SK-N-SH (cell line): ENCODE measurements at regions not wholly inside any gene's neighbourhood (a gene's known extent, or its start where the extent isn't known, plus 50 kb on each side); places are given as distances from the start of the nearest gene placed in this dataset.

Experiments
- CHD2 ChIP-seq: fragments of 150-350 bp; IDR thresholded peaks from 2 replicates; pipeline ENCODE4 v1.6.1; 2018; ENCODE audit warnings: low read length; ENCODE audit not compliant: partially characterized antibody
- EP300 ChIP-seq, 2 experiments: IDR thresholded peaks; 2 replicates each; pipeline versions ENCODE4 v1.4.0 to v1.6.1; 2012; ENCODE audit warnings: borderline replicate concordance in 1 of 2, low read depth in 1 of 2, low read length in 1 of 2
- POLR2AphosphoS5 ChIP-seq: IDR thresholded peaks from 2 replicates; pipeline ENCODE4 v1.6.1; 2012; ENCODE audit warnings: low read depth, low read length
- RAD21 ChIP-seq: IDR thresholded peaks from 2 replicates; pipeline ENCODE4 v1.6.1; 2012; ENCODE audit warnings: mild to moderate bottlenecking, low read length
- RFX5 ChIP-seq: IDR thresholded peaks from 2 replicates; pipeline ENCODE4 v1.6.1; 2012; ENCODE audit warnings: mild to moderate bottlenecking, improper control_type of control experiment, low read length
- SIN3A ChIP-seq: IDR thresholded peaks from 2 replicates; pipeline ENCODE4 v1.6.1; 2012; ENCODE audit warnings: low read depth, mild to moderate bottlenecking, low read length, moderate library complexity, borderline replicate concordance
- TAF1 ChIP-seq: IDR thresholded peaks from 2 replicates; pipeline ENCODE4 v1.6.1; 2012; ENCODE audit warnings: low read depth, mild to moderate bottlenecking, low read length, moderate library complexity, borderline replicate concordance
- YY1 ChIP-seq: IDR thresholded peaks from 2 replicates; pipeline ENCODE4 v1.4.0; 2012; ENCODE audit warnings: low read depth, mild to moderate bottlenecking
- TF ChIP-seq, protein P1 (sequence below): fragments of 200-600 bp; sonication (generic); IDR thresholded peaks from 2 replicates; pipeline ENCODE4 v1.6.1; 2017; ENCODE audit warnings: antibody characterized with exemption, mild to moderate bottlenecking, moderate library complexity
- TF ChIP-seq, protein P2 (sequence below): IDR thresholded peaks from 2 replicates; pipeline ENCODE4 v1.4.0; 2012; ENCODE audit warnings: low read depth
- TF ChIP-seq, protein P3 (sequence below): IDR thresholded peaks from 2 replicates; pipeline ENCODE4; 2012

DNA sequence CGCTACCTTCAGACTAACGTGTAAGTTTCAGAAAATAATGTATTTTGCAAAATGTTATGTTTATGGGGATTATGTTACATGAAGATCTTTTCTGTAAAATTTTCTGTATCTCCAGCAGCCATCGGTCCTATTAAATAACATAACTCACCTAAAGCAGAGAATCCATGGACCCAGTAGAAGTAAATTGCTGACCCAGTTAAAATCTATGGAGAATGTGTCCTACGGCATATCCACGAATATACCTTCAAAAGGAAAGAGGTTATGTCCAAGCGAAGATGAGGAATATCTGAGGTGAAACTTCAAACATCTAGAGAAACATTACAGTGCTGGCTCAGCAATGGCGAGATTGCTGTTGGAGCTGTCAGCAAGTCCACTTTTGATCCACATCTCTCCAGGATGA lies 492.2 kb upstream of the ADAMTS16 start:
- TF ChIP-seq POLR2AphosphoS5 (no peak), TAF1 (no peak), RAD21 (no peak), EP300 (IDR thresholded peaks at IDR 0.05; ENCODE audit: borderline replicate concordance in 1 of 2, low read depth in 1 of 2, low read length in 1 of 2) (no peak), SIN3A (no peak), RFX5 (no peak), CHD2 (no peak), YY1 (no peak)
- TF ChIP-seq, protein P1, sequence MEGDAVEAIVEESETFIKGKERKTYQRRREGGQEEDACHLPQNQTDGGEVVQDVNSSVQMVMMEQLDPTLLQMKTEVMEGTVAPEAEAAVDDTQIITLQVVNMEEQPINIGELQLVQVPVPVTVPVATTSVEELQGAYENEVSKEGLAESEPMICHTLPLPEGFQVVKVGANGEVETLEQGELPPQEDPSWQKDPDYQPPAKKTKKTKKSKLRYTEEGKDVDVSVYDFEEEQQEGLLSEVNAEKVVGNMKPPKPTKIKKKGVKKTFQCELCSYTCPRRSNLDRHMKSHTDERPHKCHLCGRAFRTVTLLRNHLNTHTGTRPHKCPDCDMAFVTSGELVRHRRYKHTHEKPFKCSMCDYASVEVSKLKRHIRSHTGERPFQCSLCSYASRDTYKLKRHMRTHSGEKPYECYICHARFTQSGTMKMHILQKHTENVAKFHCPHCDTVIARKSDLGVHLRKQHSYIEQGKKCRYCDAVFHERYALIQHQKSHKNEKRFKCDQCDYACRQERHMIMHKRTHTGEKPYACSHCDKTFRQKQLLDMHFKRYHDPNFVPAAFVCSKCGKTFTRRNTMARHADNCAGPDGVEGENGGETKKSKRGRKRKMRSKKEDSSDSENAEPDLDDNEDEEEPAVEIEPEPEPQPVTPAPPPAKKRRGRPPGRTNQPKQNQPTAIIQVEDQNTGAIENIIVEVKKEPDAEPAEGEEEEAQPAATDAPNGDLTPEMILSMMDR = no peak
- TF ChIP-seq, protein P2, sequence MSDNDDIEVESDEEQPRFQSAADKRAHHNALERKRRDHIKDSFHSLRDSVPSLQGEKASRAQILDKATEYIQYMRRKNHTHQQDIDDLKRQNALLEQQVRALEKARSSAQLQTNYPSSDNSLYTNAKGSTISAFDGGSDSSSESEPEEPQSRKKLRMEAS = no peak
- TF ChIP-seq, protein P3, sequence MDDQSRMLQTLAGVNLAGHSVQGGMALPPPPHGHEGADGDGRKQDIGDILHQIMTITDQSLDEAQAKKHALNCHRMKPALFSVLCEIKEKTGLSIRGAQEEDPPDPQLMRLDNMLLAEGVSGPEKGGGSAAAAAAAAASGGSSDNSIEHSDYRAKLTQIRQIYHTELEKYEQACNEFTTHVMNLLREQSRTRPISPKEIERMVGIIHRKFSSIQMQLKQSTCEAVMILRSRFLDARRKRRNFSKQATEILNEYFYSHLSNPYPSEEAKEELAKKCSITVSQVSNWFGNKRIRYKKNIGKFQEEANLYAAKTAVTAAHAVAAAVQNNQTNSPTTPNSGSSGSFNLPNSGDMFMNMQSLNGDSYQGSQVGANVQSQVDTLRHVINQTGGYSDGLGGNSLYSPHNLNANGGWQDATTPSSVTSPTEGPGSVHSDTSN = no peak
